ENCODE measurements at regions not wholly inside any gene's neighbourhood (a gene's known extent, or its start where the extent isn't known, plus 50 kb on each side); places are given as distances from the start of the nearest gene placed in this dataset.

DNA sequence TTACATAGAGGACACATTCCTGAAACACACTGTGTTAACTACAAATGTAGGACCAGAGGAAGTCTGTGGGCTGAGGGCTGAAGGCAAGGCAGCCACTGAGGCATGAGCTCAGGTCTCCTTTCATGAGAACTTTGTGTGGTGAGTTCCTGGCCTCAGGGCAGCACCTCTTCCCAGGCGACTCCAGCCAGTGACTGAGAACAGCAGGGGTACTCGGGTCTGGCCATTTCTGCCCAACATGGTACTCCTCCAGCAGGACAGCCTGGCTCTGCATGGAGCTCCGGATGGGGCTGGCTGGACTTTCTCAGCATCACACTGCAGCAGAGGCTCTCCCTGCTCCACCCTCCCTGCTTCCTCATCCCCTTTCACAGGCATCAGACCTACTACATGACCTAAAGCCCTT lies 125.5 kb upstream of the SPATS2L start:
- TF ChIP-seq EZH2 (IDR thresholded peaks at IDR 0.05; ENCODE audit: low read depth, unreplicated experiment) (no peak), CREB1 (CRISPR knock-in tag; IDR thresholded peaks at IDR 0.05; ENCODE audit: low read depth) (no peak), POLR2AphosphoS5 (IDR thresholded peaks at IDR 0.05; ENCODE audit: low read depth) (no peak), EZH2phosphoT487 (IDR thresholded peaks at IDR 0.05; ENCODE audit: unreplicated experiment) (no peak), ZNF114 (CRISPR knock-in tag; IDR thresholded peaks at IDR 0.05) (no peak), JUNB (IDR thresholded peaks at IDR 0.05; ENCODE audit: unreplicated experiment) (no peak)
- TF ChIP-seq, protein P1, sequence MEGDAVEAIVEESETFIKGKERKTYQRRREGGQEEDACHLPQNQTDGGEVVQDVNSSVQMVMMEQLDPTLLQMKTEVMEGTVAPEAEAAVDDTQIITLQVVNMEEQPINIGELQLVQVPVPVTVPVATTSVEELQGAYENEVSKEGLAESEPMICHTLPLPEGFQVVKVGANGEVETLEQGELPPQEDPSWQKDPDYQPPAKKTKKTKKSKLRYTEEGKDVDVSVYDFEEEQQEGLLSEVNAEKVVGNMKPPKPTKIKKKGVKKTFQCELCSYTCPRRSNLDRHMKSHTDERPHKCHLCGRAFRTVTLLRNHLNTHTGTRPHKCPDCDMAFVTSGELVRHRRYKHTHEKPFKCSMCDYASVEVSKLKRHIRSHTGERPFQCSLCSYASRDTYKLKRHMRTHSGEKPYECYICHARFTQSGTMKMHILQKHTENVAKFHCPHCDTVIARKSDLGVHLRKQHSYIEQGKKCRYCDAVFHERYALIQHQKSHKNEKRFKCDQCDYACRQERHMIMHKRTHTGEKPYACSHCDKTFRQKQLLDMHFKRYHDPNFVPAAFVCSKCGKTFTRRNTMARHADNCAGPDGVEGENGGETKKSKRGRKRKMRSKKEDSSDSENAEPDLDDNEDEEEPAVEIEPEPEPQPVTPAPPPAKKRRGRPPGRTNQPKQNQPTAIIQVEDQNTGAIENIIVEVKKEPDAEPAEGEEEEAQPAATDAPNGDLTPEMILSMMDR (conservative IDR thresholded peaks at IDR 0.05; ENCODE audit: low read depth in 2 of 2), result no peak
- TF ChIP-seq, protein P2, sequence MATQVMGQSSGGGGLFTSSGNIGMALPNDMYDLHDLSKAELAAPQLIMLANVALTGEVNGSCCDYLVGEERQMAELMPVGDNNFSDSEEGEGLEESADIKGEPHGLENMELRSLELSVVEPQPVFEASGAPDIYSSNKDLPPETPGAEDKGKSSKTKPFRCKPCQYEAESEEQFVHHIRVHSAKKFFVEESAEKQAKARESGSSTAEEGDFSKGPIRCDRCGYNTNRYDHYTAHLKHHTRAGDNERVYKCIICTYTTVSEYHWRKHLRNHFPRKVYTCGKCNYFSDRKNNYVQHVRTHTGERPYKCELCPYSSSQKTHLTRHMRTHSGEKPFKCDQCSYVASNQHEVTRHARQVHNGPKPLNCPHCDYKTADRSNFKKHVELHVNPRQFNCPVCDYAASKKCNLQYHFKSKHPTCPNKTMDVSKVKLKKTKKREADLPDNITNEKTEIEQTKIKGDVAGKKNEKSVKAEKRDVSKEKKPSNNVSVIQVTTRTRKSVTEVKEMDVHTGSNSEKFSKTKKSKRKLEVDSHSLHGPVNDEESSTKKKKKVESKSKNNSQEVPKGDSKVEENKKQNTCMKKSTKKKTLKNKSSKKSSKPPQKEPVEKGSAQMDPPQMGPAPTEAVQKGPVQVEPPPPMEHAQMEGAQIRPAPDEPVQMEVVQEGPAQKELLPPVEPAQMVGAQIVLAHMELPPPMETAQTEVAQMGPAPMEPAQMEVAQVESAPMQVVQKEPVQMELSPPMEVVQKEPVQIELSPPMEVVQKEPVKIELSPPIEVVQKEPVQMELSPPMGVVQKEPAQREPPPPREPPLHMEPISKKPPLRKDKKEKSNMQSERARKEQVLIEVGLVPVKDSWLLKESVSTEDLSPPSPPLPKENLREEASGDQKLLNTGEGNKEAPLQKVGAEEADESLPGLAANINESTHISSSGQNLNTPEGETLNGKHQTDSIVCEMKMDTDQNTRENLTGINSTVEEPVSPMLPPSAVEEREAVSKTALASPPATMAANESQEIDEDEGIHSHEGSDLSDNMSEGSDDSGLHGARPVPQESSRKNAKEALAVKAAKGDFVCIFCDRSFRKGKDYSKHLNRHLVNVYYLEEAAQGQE (IDR thresholded peaks at IDR 0.05; ENCODE audit: unreplicated experiment), result no peak

Measured in GM23338 (cell line).